GM12878 (cell line): ENCODE measurements at regions not wholly inside any gene's neighbourhood (a gene's known extent, or its start where the extent isn't known, plus 50 kb on each side); places are given as distances from the start of the nearest gene placed in this dataset.

Source experiments
- ATAC-seq: fragments of 200-7000 bp; cut with Tn5 transposase; 3 replicates; pipeline ENCODE4 v1.9.1; 2020; ENCODE audit warnings: mild to moderate bottlenecking, moderate library complexity
- BruUV-seq: library from RNA; stranded (reverse); fragments of 400-500 nt; replicated peaks from 2 replicates; lab custom pipeline; 2021; lab: Mats Ljungman, UMichigan
- CTCF ChIA-PET: fragments of 300-600 bp; sonication (Branson Sonifier 250); formaldehyde crosslinking; extraction: SDS; loops from one replicate; lab custom pipeline; 2021; ENCODE audit warnings: inconsistent platforms; lab: Yijun Ruan, JAX
- POLR2A ChIA-PET: fragments of 350-600 bp; formaldehyde crosslinking; extraction: SDS; loops from one replicate; lab custom pipeline; 2021; ENCODE audit warnings: inconsistent platforms; lab: Charles Lee
- RAD21 ChIA-PET: fragments of 300-600 bp; sonication (Branson Sonifier 250); formaldehyde crosslinking; loops from one replicate; lab custom pipeline; 2023; ENCODE audit warnings: antibody characterized with exemption; ENCODE audit not compliant: unreplicated experiment; lab: Charles Lee
- SMC1A ChIA-PET: fragments of 300-600 bp; sonication (Branson Sonifier 250); formaldehyde crosslinking; loops from one replicate; lab custom pipeline; 2023; ENCODE audit not compliant: unreplicated experiment, uncharacterized antibody; lab: Charles Lee
- DNase-seq: peaks from one replicate; pipeline ENCODE4 v3.0.0-alpha.2; 2011; ENCODE audit warnings: low read depth, low spot score
- FAIRE-seq: peaks from 3 replicates; lab custom pipeline; 2011; peaks lifted over from hg19 to GRCh38; lab: Jason Lieb, UNC
- H2AFZ ChIP-seq: 2 replicates; pipeline ENCODE4 v1.6.0; 2011; ENCODE audit warnings: low read depth, low read length, control low read depth; ENCODE audit not compliant: control insufficient read depth
- H3K27ac ChIP-seq: 2 replicates; pipeline ENCODE4 v1.5.1; 2011; ENCODE audit warnings: control low read depth; ENCODE audit not compliant: control insufficient read depth, insufficient read depth
- H3K27me3 ChIP-seq, 2 experiments: replicated peaks in 1 of 2; 2 replicates each; pipeline versions ENCODE4 v1.6.0 to v1.6.1; 2011; ENCODE audit warnings: low read length in 1 of 2; ENCODE audit not compliant: control insufficient read depth in 2 of 2, insufficient read depth in 2 of 2
- H3K36me3 ChIP-seq, 2 experiments: 2 replicates each; pipeline ENCODE4 v1.5.1; 2011; ENCODE audit warnings: low read length in 1 of 2; ENCODE audit not compliant: control insufficient read depth in 2 of 2, insufficient read depth in 2 of 2
- H3K4me1 ChIP-seq: 2 replicates; pipeline ENCODE4 v1.6.1; 2011; ENCODE audit warnings: mild to moderate bottlenecking, low read length, moderate library complexity, mixed read lengths; ENCODE audit not compliant: control insufficient read depth, insufficient read depth
- H3K4me2 ChIP-seq: 2 replicates; pipeline ENCODE4 v1.6.0; 2011; ENCODE audit warnings: control low read depth; ENCODE audit not compliant: control insufficient read depth, insufficient read depth
- H3K4me3 ChIP-seq: fragments of 200-600 bp; sonication (generic); 2 replicates; pipeline ENCODE4 v1.5.1; 2016
- H3K79me2 ChIP-seq: 2 replicates; pipeline ENCODE4 v1.6.0; 2011; ENCODE audit warnings: low read length; ENCODE audit not compliant: control insufficient read depth, insufficient read depth
- H3K9ac ChIP-seq: 2 replicates; pipeline ENCODE4 v1.8.0; 2011; ENCODE audit warnings: low read length, control low read depth, mixed read lengths; ENCODE audit not compliant: control insufficient read depth, insufficient read depth
- H3K9me3 ChIP-seq: replicated peaks from 3 replicates; pipeline ENCODE4 v1.5.1; 2011; ENCODE audit warnings: mild to moderate bottlenecking, low read length; ENCODE audit not compliant: control insufficient read depth, insufficient read depth
- H4K20me1 ChIP-seq: 2 replicates; pipeline ENCODE4 v1.6.0; 2011; ENCODE audit not compliant: control insufficient read depth, insufficient read depth
- CUX1 ChIP-seq: IDR thresholded peaks from 2 replicates; pipeline ENCODE4 v1.6.1; 2012; ENCODE audit warnings: improper control_type of control experiment, low read depth, low read length; ENCODE audit not compliant: insufficient replicate concordance
- FOXM1 ChIP-seq: IDR thresholded peaks from 2 replicates; pipeline ENCODE4 v1.6.1; 2012; ENCODE audit warnings: low read depth, mild to moderate bottlenecking, inconsistent platforms, low read length, moderate library complexity
- IRF5 ChIP-seq: fragments of 450-650 bp; IDR thresholded peaks from 2 replicates; pipeline ENCODE4 v1.6.1; 2017; ENCODE audit warnings: borderline replicate concordance
- NFYA ChIP-seq: IDR thresholded peaks from 2 replicates; pipeline ENCODE4 v1.6.1; 2011; ENCODE audit warnings: low read depth, mild to moderate bottlenecking, low read length, improper control_type of control experiment, borderline replicate concordance
- PKNOX1 ChIP-seq: fragments of 450-650 bp; IDR thresholded peaks from 2 replicates; pipeline ENCODE4 v1.6.1; 2016; ENCODE audit warnings: mild to moderate bottlenecking
- RELA ChIP-seq: fragments of 450-650 bp; IDR thresholded peaks from 2 replicates; pipeline ENCODE4 v1.8.0; 2014; ENCODE audit warnings: borderline replicate concordance; ENCODE audit not compliant: partially characterized antibody
- TARDBP ChIP-seq: IDR thresholded peaks from 2 replicates; pipeline ENCODE4 v1.6.1; 2016; ENCODE audit warnings: borderline replicate concordance
- ZNF207 ChIP-seq: fragments of 450-650 bp; IDR thresholded peaks from 2 replicates; pipeline ENCODE4 v1.6.1; 2014; ENCODE audit warnings: antibody characterized with exemption, mild to moderate bottlenecking, borderline replicate concordance
- ZNF592 ChIP-seq: fragments of 450-650 bp; IDR thresholded peaks from 2 replicates; pipeline ENCODE4 v1.6.1; 2017; ENCODE audit warnings: mild to moderate bottlenecking, moderate library complexity
- ZZZ3 ChIP-seq: IDR thresholded peaks from 2 replicates; pipeline ENCODE4 v1.6.1; 2011; ENCODE audit warnings: low read depth; ENCODE audit not compliant: control insufficient read depth, insufficient read length
- WGBS: methylation state at CpG from one replicate; pipeline ENCODE4 v1.1.6; 2016; ENCODE audit warnings: low lambda C conversion rate; ENCODE audit not compliant: insufficient replicate concordance, insufficient coverage; ENCODE audit errors: missing lambda C conversion rate; 5-methylcytosine and 5-hydroxymethylcytosine counted together
- in situ Hi-C: fragments of 300-500 bp; cut with MboI; formaldehyde crosslinking; loops from 9 replicates; pipeline ENCODE4 v1.14.3; 2018; ENCODE audit warnings: mixed read lengths
- intact Hi-C: fragments of 100-400 bp; cut with micrococcal nuclease; formaldehyde crosslinking; loops from one replicate; pipeline ENCODE4 v1.14.2; 2022; ENCODE audit not compliant: unreplicated experiment

- no peak for TF ChIP-seq TARDBP
- no peak for TF ChIP-seq RELA
- TF ChIP-seq ZZZ3: no peak
- TF ChIP-seq, all 136 proteins: peak for 0
Measured at GRCh38 chr4:144579411-144580030, 66.4 kb upstream of the HHIP start (continued).

GRCh38 chr4:144580430-144580829, 65.5 kb upstream of the HHIP start:
- DNase-seq (no peak), FAIRE-seq (no peak), ATAC-seq (no peak)
- ChIA-PET RAD21 (no interaction called here), POLR2A (no interaction called here), SMC1A (no interaction called here), CTCF (no interaction called here)
- Histone ChIP-seq H3K4me3 (no peak overlapping the region), H4K20me1 (no peaks in the 10 kb centered on the region), H3K36me3 (no peaks in the 10 kb centered on the region), H2AFZ (no peak overlapping the region), H3K79me2 (no peaks in the 10 kb centered on the region), H3K9me3 (no peaks in the 10 kb centered on the region), H3K4me1 (no peaks in the 10 kb centered on the region), H3K4me2 (no peak overlapping the region), H3K27ac (no peak overlapping the region), H3K9ac (no peak overlapping the region), H3K27me3 (no peaks in the 10 kb centered on the region; a peak in 1 of 4 replicates)
- intact Hi-C loops (no loop called here), in situ Hi-C loops (no loop called here)
- 31% methylated on average over 4 of the region's 4 CpGs for WGBS
- no TSS peak for BruUV-seq
- TF ChIP-seq FOXM1 (no peak), ZNF592 (no peak), PKNOX1 (no peak), IRF5 (no peak), NFYA (no peak), ZNF207 (no peak), TARDBP (no peak), CUX1 (no peak)
